Liver (tissue), 8 donors: ENCODE measurements at regions not wholly inside any gene's neighbourhood (a gene's known extent, or its start where the extent isn't known, plus 50 kb on each side); places are given as distances from the start of the nearest gene placed in this dataset.

ENCODE experiments used
- DNase-seq: peaks from one replicate; pipeline ENCODE4 v3.0.0-alpha.2; 2017; ENCODE audit warnings: low spot score
- H3K27ac ChIP-seq, 2 donors: one replicate each; pipeline ENCODE4 v1.7.0; 2013; ENCODE audit warnings: inconsistent platforms in 2 of 2, low read length in 2 of 2, control low read depth in 1 of 2, low read depth in 1 of 2, mild to moderate bottlenecking in 1 of 2
- H3K27me3 ChIP-seq, 4 donors: one replicate each; pipeline versions ENCODE4 v1.6.1 to v1.7.0; 2013; ENCODE audit warnings: low read length in 3 of 4, inconsistent platforms in 1 of 4, mild to moderate bottlenecking in 1 of 4, moderate library complexity in 1 of 4; ENCODE audit not compliant: control insufficient read depth in 4 of 4, insufficient read depth in 4 of 4
- H3K36me3 ChIP-seq, 4 donors: one replicate each; pipeline versions ENCODE4 v1.6.1 to v1.7.0; 2013; ENCODE audit warnings: low read length in 3 of 4, mild to moderate bottlenecking in 3 of 4, low read depth in 1 of 4, moderate library complexity in 1 of 4; ENCODE audit not compliant: control insufficient read depth in 4 of 4, insufficient read depth in 3 of 4
- H3K4me1 ChIP-seq, 4 donors: one replicate each; pipeline versions ENCODE4 v1.6.1 to v1.7.0; 2013; ENCODE audit warnings: low read length in 3 of 4, mild to moderate bottlenecking in 3 of 4, moderate library complexity in 1 of 4; ENCODE audit not compliant: control insufficient read depth in 4 of 4, insufficient read depth in 4 of 4
- H3K4me3 ChIP-seq, 3 donors: one replicate each; pipeline versions ENCODE4 v1.6.1 to v1.7.0; 2013; ENCODE audit warnings: low read length in 3 of 3, control low read depth in 1 of 3, low read depth in 1 of 3, mild to moderate bottlenecking in 1 of 3
- H3K9ac ChIP-seq, 2 donors: one replicate each; pipeline ENCODE4 v1.7.0; 2013; ENCODE audit warnings: low read length in 2 of 2, mild to moderate bottlenecking in 2 of 2, moderate library complexity in 2 of 2, control low read depth in 1 of 2, low read depth in 1 of 2
- H3K9me3 ChIP-seq, 4 donors: one replicate each; pipeline versions ENCODE4 v1.6.1 to v1.7.0; 2013; ENCODE audit warnings: low read length in 3 of 4; ENCODE audit not compliant: control insufficient read depth in 4 of 4
- EGR1 ChIP-seq, 2 donors: IDR thresholded peaks; 2 replicates each; pipeline ENCODE4 v1.6.1; 2016 to 2018; ENCODE audit warnings: antibody characterized with exemption in 2 of 2, low read depth in 2 of 2
- FOXA1 ChIP-seq: IDR thresholded peaks from 2 replicates; pipeline ENCODE4 v1.6.1; 2016; ENCODE audit warnings: antibody characterized with exemption
- FOXA2 ChIP-seq: IDR thresholded peaks from 2 replicates; pipeline ENCODE4 v1.6.1; 2016; ENCODE audit warnings: antibody characterized with exemption
- GABPA ChIP-seq, 2 donors: IDR thresholded peaks in 1 of 2; conservative IDR thresholded peaks in 1 of 2; 2 replicates each; pipeline ENCODE4 v1.6.1; 2016; ENCODE audit warnings: antibody characterized with exemption in 2 of 2, mild to moderate bottlenecking in 1 of 2, moderate library complexity in 1 of 2
- HNF4G ChIP-seq: IDR thresholded peaks from 2 replicates; pipeline ENCODE4 v1.6.1; 2016; ENCODE audit warnings: antibody characterized with exemption
- JUND ChIP-seq, 2 donors: IDR thresholded peaks; 2 replicates each; pipeline ENCODE4 v1.6.1; 2016; ENCODE audit warnings: antibody characterized with exemption in 2 of 2
- NR2F2 ChIP-seq: IDR thresholded peaks from 2 replicates; pipeline ENCODE4 v1.6.1; 2016; ENCODE audit warnings: antibody characterized with exemption
- RAD21 ChIP-seq, 2 donors: IDR thresholded peaks; 2 replicates each; pipeline ENCODE4 v1.6.1; 2016; ENCODE audit warnings: antibody characterized with exemption in 2 of 2, mild to moderate bottlenecking in 2 of 2
- SP1 ChIP-seq: IDR thresholded peaks from 2 replicates; pipeline ENCODE4 v1.6.1; 2018; ENCODE audit warnings: antibody characterized with exemption, mild to moderate bottlenecking
- TAF1 ChIP-seq: conservative IDR thresholded peaks from 2 replicates; pipeline ENCODE4 v1.6.1; 2016; ENCODE audit warnings: antibody characterized with exemption, mild to moderate bottlenecking
- YY1 ChIP-seq: IDR thresholded peaks from 2 replicates; pipeline ENCODE4 v1.6.1; 2016; ENCODE audit warnings: antibody characterized with exemption, mild to moderate bottlenecking
- WGBS: extraction: QIAGEN DNeasy Blood & Tissue Kit; methylation state at CpG from one replicate; pipeline ENCODE4 v1.1.7; 2013; 5-methylcytosine and 5-hydroxymethylcytosine counted together
- TF ChIP-seq, protein P1 (sequence below): IDR thresholded peaks from 2 replicates; pipeline ENCODE4 v1.6.1; 2016; ENCODE audit warnings: antibody characterized with exemption, mild to moderate bottlenecking
- TF ChIP-seq, protein P2 (sequence below): IDR thresholded peaks from 2 replicates; pipeline ENCODE4 v1.6.1; 2016; ENCODE audit warnings: antibody characterized with exemption
- TF ChIP-seq, protein P3 (sequence below): IDR thresholded peaks from 2 replicates; pipeline ENCODE4 v1.6.1; 2016; ENCODE audit warnings: antibody characterized with exemption
- TF ChIP-seq, protein P4 (sequence below): IDR thresholded peaks from 2 replicates; pipeline ENCODE4 v1.6.1; 2016; ENCODE audit warnings: antibody characterized with exemption
- TF ChIP-seq, protein P5 (sequence below): fragments of 150-350 bp; IDR thresholded peaks from 2 replicates; pipeline ENCODE4 v1.5.1; 2017; ENCODE audit warnings: improper control_type of control experiment, low read depth, low read length; ENCODE audit not compliant: missing input control
- donor health status: healthy.
- donor health status: healthy.
- donor health status: healthy.
- donor health status: healthy.
- donor health status: healthy.

DNA sequence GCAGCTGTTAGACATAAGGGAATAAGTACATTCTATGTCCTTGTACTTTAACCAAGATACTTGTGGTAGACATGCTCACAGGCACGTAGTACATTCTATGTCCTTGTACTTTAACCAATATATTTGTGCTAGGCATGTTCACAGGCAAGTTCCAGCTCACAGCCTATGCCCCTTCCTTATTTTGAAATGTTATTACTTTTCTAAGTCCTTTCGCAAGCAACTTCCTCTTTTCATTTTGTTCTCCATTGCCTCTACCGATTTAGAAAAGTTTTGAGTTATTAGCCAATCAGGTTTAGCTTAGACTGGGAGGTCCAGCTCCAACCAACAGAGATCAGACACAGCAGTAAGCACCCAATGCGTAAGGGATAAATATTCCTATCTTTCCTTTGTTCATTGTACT lies 60.1 kb upstream of the NUDT7 start:
- Histone ChIP-seq H3K36me3 (no peaks in the 10 kb centered on the region), H3K27ac (no peak overlapping the region), H3K9me3 (peaks cover 0 to 8% (median 6%) of the 10 kb centered on the region in 4 donors), H3K4me1 (no peaks in the 10 kb centered on the region), H3K27me3 (peaks cover 0 to 2% (median 0%) of the 10 kb centered on the region in 4 donors), H3K9ac (no peak overlapping the region), H3K4me3 (no peak overlapping the region)
- 84% methylated on average over 4 of the region's 4 CpGs for WGBS
- TF ChIP-seq EGR1 (IDR thresholded peaks at IDR 0.05; ENCODE audit: low read depth in 2 of 2) (no peak), YY1 (no peak), GABPA (IDR thresholded peaks at IDR 0.05 in 1 of 2, conservative IDR thresholded peaks at IDR 0.05 in 1 of 2) (no peak), JUND (IDR thresholded peaks at IDR 0.05) (no peak), SP1 (no peak), FOXA1 (no peak), FOXA2 (no peak), TAF1 (no peak), NR2F2 (no peak), HNF4G (no peak)
- TF ChIP-seq, protein P1, sequence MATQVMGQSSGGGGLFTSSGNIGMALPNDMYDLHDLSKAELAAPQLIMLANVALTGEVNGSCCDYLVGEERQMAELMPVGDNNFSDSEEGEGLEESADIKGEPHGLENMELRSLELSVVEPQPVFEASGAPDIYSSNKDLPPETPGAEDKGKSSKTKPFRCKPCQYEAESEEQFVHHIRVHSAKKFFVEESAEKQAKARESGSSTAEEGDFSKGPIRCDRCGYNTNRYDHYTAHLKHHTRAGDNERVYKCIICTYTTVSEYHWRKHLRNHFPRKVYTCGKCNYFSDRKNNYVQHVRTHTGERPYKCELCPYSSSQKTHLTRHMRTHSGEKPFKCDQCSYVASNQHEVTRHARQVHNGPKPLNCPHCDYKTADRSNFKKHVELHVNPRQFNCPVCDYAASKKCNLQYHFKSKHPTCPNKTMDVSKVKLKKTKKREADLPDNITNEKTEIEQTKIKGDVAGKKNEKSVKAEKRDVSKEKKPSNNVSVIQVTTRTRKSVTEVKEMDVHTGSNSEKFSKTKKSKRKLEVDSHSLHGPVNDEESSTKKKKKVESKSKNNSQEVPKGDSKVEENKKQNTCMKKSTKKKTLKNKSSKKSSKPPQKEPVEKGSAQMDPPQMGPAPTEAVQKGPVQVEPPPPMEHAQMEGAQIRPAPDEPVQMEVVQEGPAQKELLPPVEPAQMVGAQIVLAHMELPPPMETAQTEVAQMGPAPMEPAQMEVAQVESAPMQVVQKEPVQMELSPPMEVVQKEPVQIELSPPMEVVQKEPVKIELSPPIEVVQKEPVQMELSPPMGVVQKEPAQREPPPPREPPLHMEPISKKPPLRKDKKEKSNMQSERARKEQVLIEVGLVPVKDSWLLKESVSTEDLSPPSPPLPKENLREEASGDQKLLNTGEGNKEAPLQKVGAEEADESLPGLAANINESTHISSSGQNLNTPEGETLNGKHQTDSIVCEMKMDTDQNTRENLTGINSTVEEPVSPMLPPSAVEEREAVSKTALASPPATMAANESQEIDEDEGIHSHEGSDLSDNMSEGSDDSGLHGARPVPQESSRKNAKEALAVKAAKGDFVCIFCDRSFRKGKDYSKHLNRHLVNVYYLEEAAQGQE = no peak
- TF ChIP-seq, protein P2, sequence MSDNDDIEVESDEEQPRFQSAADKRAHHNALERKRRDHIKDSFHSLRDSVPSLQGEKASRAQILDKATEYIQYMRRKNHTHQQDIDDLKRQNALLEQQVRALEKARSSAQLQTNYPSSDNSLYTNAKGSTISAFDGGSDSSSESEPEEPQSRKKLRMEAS = no peak
- TF ChIP-seq, protein P3, sequence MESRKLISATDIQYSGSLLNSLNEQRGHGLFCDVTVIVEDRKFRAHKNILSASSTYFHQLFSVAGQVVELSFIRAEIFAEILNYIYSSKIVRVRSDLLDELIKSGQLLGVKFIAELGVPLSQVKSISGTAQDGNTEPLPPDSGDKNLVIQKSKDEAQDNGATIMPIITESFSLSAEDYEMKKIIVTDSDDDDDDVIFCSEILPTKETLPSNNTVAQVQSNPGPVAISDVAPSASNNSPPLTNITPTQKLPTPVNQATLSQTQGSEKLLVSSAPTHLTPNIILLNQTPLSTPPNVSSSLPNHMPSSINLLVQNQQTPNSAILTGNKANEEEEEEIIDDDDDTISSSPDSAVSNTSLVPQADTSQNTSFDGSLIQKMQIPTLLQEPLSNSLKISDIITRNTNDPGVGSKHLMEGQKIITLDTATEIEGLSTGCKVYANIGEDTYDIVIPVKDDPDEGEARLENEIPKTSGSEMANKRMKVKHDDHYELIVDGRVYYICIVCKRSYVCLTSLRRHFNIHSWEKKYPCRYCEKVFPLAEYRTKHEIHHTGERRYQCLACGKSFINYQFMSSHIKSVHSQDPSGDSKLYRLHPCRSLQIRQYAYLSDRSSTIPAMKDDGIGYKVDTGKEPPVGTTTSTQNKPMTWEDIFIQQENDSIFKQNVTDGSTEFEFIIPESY = no peak
- TF ChIP-seq, protein P4, sequence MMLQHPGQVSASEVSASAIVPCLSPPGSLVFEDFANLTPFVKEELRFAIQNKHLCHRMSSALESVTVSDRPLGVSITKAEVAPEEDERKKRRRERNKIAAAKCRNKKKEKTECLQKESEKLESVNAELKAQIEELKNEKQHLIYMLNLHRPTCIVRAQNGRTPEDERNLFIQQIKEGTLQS = no peak
- TF ChIP-seq, protein P5, sequence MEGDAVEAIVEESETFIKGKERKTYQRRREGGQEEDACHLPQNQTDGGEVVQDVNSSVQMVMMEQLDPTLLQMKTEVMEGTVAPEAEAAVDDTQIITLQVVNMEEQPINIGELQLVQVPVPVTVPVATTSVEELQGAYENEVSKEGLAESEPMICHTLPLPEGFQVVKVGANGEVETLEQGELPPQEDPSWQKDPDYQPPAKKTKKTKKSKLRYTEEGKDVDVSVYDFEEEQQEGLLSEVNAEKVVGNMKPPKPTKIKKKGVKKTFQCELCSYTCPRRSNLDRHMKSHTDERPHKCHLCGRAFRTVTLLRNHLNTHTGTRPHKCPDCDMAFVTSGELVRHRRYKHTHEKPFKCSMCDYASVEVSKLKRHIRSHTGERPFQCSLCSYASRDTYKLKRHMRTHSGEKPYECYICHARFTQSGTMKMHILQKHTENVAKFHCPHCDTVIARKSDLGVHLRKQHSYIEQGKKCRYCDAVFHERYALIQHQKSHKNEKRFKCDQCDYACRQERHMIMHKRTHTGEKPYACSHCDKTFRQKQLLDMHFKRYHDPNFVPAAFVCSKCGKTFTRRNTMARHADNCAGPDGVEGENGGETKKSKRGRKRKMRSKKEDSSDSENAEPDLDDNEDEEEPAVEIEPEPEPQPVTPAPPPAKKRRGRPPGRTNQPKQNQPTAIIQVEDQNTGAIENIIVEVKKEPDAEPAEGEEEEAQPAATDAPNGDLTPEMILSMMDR = no peak
- DNase-seq = no peak

DNA sequence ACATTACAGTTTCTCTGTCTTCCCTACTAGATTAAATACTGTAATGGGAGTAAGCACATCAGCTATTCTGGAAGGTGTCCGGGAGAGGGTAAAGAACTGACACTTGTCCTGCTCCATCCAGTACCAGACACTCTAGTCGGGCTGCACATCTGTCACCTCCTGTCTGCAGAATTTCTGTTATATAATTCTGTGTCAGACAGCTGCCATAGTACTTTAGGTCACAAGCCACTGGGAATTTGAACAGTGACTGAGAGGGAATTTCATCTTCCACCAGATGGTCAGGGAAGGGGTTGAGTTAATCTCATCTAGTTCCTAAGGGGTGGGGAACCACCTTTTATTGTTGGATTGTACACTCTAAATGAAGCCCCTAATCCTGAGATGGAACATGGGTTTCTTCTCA lies 58.6 kb upstream of the NUDT7 start:
- no peaks in the 10 kb centered on the region for H3K4me1 ChIP-seq
- H3K9me3 ChIP-seq = peaks cover 0 to 8% (median 6%) of the 10 kb centered on the region in 4 donors
- H3K9ac ChIP-seq = no peak overlapping the region
- H3K36me3 ChIP-seq = no peaks in the 10 kb centered on the region
- H3K27ac ChIP-seq = no peak overlapping the region
- 86% methylated on average over 2 of the region's 2 CpGs for WGBS
- DNase-seq = no peak
- peaks cover 0 to 2% (median 0%) of the 10 kb centered on the region in 4 donors for H3K27me3 ChIP-seq
- TF ChIP-seq YY1 (no peak), HNF4G (no peak), RAD21 (IDR thresholded peaks at IDR 0.05) (no peak), SP1 (no peak), TAF1 (no peak)
- TF ChIP-seq, protein P4 = no peak
- H3K4me3 ChIP-seq = no peak overlapping the region
